ENCODE measurements at regions not wholly inside any gene's neighbourhood (a gene's known extent, or its start where the extent isn't known, plus 50 kb on each side); places are given as distances from the start of the nearest gene placed in this dataset.

GRCh38 chr2:181188605-181189004 lies 208.2 kb downstream of the UBE2E3 start:
- no peak for TF ChIP-seq CSDC2 (CRISPR knock-in tag; IDR thresholded peaks at IDR 0.05)
- no peak for TF ChIP-seq CREB5 (CRISPR knock-in tag; IDR thresholded peaks at IDR 0.05; ENCODE audit: low read depth)
- no peak for TF ChIP-seq PPARA (CRISPR knock-in tag; IDR thresholded peaks at IDR 0.05; ENCODE audit: borderline replicate concordance)
- TF ChIP-seq RARB (CRISPR knock-in tag; IDR thresholded peaks at IDR 0.05) = no peak
- no peak for TF ChIP-seq PATZ1 (CRISPR knock-in tag; IDR thresholded peaks at IDR 0.05; ENCODE audit: borderline replicate concordance)
- no peak for TF ChIP-seq ISL1 (CRISPR knock-in tag; IDR thresholded peaks at IDR 0.05)
- no peak for TF ChIP-seq ZNF565 (CRISPR knock-in tag; conservative IDR thresholded peaks at IDR 0.05; ENCODE audit: low read depth)
- TF ChIP-seq ZNF8 (CRISPR knock-in tag; IDR thresholded peaks at IDR 0.05) = no peak
- TF ChIP-seq TSHZ2 (CRISPR knock-in tag; IDR thresholded peaks at IDR 0.05) = no peak
- TF ChIP-seq ZFP30 (CRISPR knock-in tag; IDR thresholded peaks at IDR 0.05) = no peak

GRCh38 chr2:181189951-181190350 lies 209.5 kb downstream of the UBE2E3 start:
- 0 out of 2 replicates have a peak, but pooled peaks have one; percentile 12 for TF ChIP-seq ISL1 (CRISPR knock-in tag; IDR thresholded peaks at IDR 0.05)
- TF ChIP-seq POU6F1 (CRISPR knock-in tag; IDR thresholded peaks at IDR 0.05; ENCODE audit: borderline replicate concordance, low read depth) = no peak
- no peak for TF ChIP-seq CREB5 (CRISPR knock-in tag; IDR thresholded peaks at IDR 0.05; ENCODE audit: low read depth)
- ATAC-seq = no peak

More at GRCh38 chr2:181188605-181189004, 208.2 kb downstream of the UBE2E3 start:
- no peak for ATAC-seq

GRCh38 chr2:181190711-181191110 lies 210.3 kb downstream of the UBE2E3 start:
- TF ChIP-seq PATZ1 (CRISPR knock-in tag; IDR thresholded peaks at IDR 0.05; ENCODE audit: borderline replicate concordance) (no peak), PPARA (CRISPR knock-in tag; IDR thresholded peaks at IDR 0.05; ENCODE audit: borderline replicate concordance) (no peak), SNAI2 (CRISPR knock-in tag; IDR thresholded peaks at IDR 0.05) (no peak), ZNF70 (CRISPR knock-in tag; IDR thresholded peaks at IDR 0.05) (no peak), ZC3H10 (CRISPR knock-in tag; IDR thresholded peaks at IDR 0.05) (no peak), ZFP3 (CRISPR knock-in tag; IDR thresholded peaks at IDR 0.05) (no peak), OSR1 (CRISPR knock-in tag; IDR thresholded peaks at IDR 0.05) (no peak), POU6F1 (CRISPR knock-in tag; IDR thresholded peaks at IDR 0.05; ENCODE audit: borderline replicate concordance, low read depth) (no peak), ESRRG (CRISPR knock-in tag; IDR thresholded peaks at IDR 0.05) (no peak), ISL1 (CRISPR knock-in tag; IDR thresholded peaks at IDR 0.05) (no peak), CSDC2 (CRISPR knock-in tag; IDR thresholded peaks at IDR 0.05) (no peak)
- ATAC-seq = no peak

All from SK-N-SH treated with all-trans-retinoic acid at 6 μM for 48 hours (cell line).